Parathyroid adenoma (tissue), 2 donors: ENCODE measurements at regions not wholly inside any gene's neighbourhood (a gene's known extent, or its start where the extent isn't known, plus 50 kb on each side); places are given as distances from the start of the nearest gene placed in this dataset.

Experiments used
- H2AFZ ChIP-seq: fragments of 300-600 bp; sonication (generic); one replicate; pipeline ENCODE4 v1.7.0; 2017; ENCODE audit warnings: antibody characterized with exemption, mild to moderate bottlenecking
- H3K27ac ChIP-seq: fragments of 300-600 bp; sonication (generic); one replicate; pipeline ENCODE4 v1.7.0; 2017
- H3K27me3 ChIP-seq: fragments of 300-600 bp; sonication (generic); one replicate; pipeline ENCODE4 v1.7.0; 2017; ENCODE audit warnings: low read length; ENCODE audit not compliant: control insufficient read depth, insufficient read depth
- H3K36me3 ChIP-seq: fragments of 300-600 bp; sonication (generic); one replicate; pipeline ENCODE4 v1.7.0; 2017; ENCODE audit warnings: low read length; ENCODE audit not compliant: control insufficient read depth, insufficient read depth
- H3K4me1 ChIP-seq: fragments of 300-600 bp; sonication (generic); one replicate; pipeline ENCODE4 v1.7.0; 2017; ENCODE audit warnings: control low read depth
- H3K4me2 ChIP-seq: fragments of 300-600 bp; sonication (generic); one replicate; pipeline ENCODE4 v1.7.0; 2017; ENCODE audit warnings: low read length
- H3K4me3 ChIP-seq: fragments of 300-600 bp; sonication (generic); one replicate; pipeline ENCODE4 v1.7.0; 2017; ENCODE audit warnings: low read depth, low read length
- H3K79me2 ChIP-seq: fragments of 300-600 bp; sonication (generic); one replicate; pipeline ENCODE4 v1.7.0; 2017; ENCODE audit warnings: control low read depth
- H3K9ac ChIP-seq: fragments of 300-600 bp; sonication (generic); one replicate; pipeline ENCODE4 v1.7.0; 2017; ENCODE audit warnings: mild to moderate bottlenecking
- H3K9me3 ChIP-seq: fragments of 300-600 bp; sonication (generic); one replicate; pipeline ENCODE4 v1.7.0; 2017; ENCODE audit warnings: low read length; ENCODE audit not compliant: control insufficient read depth
- CTCF ChIP-seq: fragments of 300-600 bp; sonication (generic); IDR thresholded peaks from one replicate; pipeline ENCODE4 v1.7.0; 2017; ENCODE audit warnings: antibody characterized with exemption, mild to moderate bottlenecking
- donor health status: primary hyperparathyroidism.

- Histone ChIP-seq H3K4me1 (no peaks in the 10 kb centered on the region), H3K79me2 (no peaks in the 10 kb centered on the region), H3K4me3 (no peak overlapping the region), H3K9me3 (no peaks in the 10 kb centered on the region), H3K36me3 (no peaks in the 10 kb centered on the region), H3K9ac (no peak overlapping the region), H3K4me2 (no peak overlapping the region), H2AFZ (no peak overlapping the region), H3K27ac (no peak overlapping the region), H3K27me3 (no peaks in the 10 kb centered on the region)
- TF ChIP-seq CTCF, result no peak
These were observed 411.6 kb downstream of the STIM2 start for GRCh38 chr4:27272217-27272616.

- H3K27me3 ChIP-seq, result no peaks in the 10 kb centered on the region
- no peak overlapping the region for H3K4me3 ChIP-seq
- no peaks in the 10 kb centered on the region for H3K9me3 ChIP-seq
- no peak overlapping the region for H3K27ac ChIP-seq
- H3K36me3 ChIP-seq, result no peaks in the 10 kb centered on the region
- no peaks in the 10 kb centered on the region for H3K4me1 ChIP-seq
- no peaks in the 10 kb centered on the region for H3K79me2 ChIP-seq
- TF ChIP-seq CTCF, result no peak
- no peak overlapping the region for H2AFZ ChIP-seq
- no peak overlapping the region for H3K4me2 ChIP-seq
- H3K9ac ChIP-seq, result no peak overlapping the region
These were observed 415.8 kb downstream of the STIM2 start for GRCh38 chr4:27276307-27277073.

- no peaks in the 10 kb centered on the region for H3K9me3 ChIP-seq
- H3K4me3 ChIP-seq, result no peak overlapping the region
- H3K4me2 ChIP-seq, result no peak overlapping the region
- no peaks in the 10 kb centered on the region for H3K27me3 ChIP-seq
- no peaks in the 10 kb centered on the region for H3K4me1 ChIP-seq
- no peaks in the 10 kb centered on the region for H3K79me2 ChIP-seq
- no peak overlapping the region for H3K9ac ChIP-seq
- H2AFZ ChIP-seq, result no peak overlapping the region
- H3K36me3 ChIP-seq, result no peaks in the 10 kb centered on the region
- TF ChIP-seq CTCF, result no peak
- no peak overlapping the region for H3K27ac ChIP-seq
These were observed 418.2 kb downstream of the STIM2 start for GRCh38 chr4:27278615-27279375.

GRCh38 chr4:27288496-27288895 is 427.9 kb downstream of the STIM2 start:
- no peaks in the 10 kb centered on the region for H3K27me3 ChIP-seq
- H3K36me3 ChIP-seq, result no peaks in the 10 kb centered on the region
- no peak overlapping the region for H3K4me3 ChIP-seq
- H3K9ac ChIP-seq, result no peak overlapping the region
- H3K4me2 ChIP-seq, result no peak overlapping the region
- no peak overlapping the region for H3K27ac ChIP-seq
- no peak for TF ChIP-seq CTCF
- H2AFZ ChIP-seq, result no peak overlapping the region
- no peaks in the 10 kb centered on the region for H3K4me1 ChIP-seq
- H3K9me3 ChIP-seq, result no peaks in the 10 kb centered on the region
- no peaks in the 10 kb centered on the region for H3K79me2 ChIP-seq
